ENCODE measurements at regions not wholly inside any gene's neighbourhood (a gene's known extent, or its start where the extent isn't known, plus 50 kb on each side); places are given as distances from the start of the nearest gene placed in this dataset.
"Not testable (repeated sequence)": the region's sequence is repeated elsewhere in the genome, so short reads cannot be mapped to it uniquely, and the experiment has no call there.

- not testable (repeated sequence) for TF ChIP-seq CTCF, POLR2A (IDR thresholded peaks at IDR 0.05)
These were observed 104.3 kb downstream of the MTPN start for GRCh38 chr7:135872861-135873260.

Measured in body of pancreas (tissue), 4 donors.